ENCODE measurements at regions not wholly inside any gene's neighbourhood (a gene's known extent, or its start where the extent isn't known, plus 50 kb on each side); places are given as distances from the start of the nearest gene placed in this dataset.

GRCh38 chr4:175996206-175996605 lies 69.4 kb upstream of the WDR17 start:
- Histone ChIP-seq H3K27me3 (ENCODE audit: insufficient read depth) (peaks cover 2% of the 10 kb centered on the region; the same call in 1 of the 2 replicates), H3K9me3 (no peaks in the 10 kb centered on the region), H3K36me3 (replicated peaks in 1 of 2; ENCODE audit: control insufficient read depth in 1 of 2, insufficient read depth in 2 of 2, low read length in 1 of 2) (no peaks in the 10 kb centered on the region), H3K4me2 (no peak overlapping the region), H3K79me2 (ENCODE audit: insufficient read depth) (no peaks in the 10 kb centered on the region), H2AFZ (ENCODE audit: low read depth) (0 out of 2 replicates have a peak overlapping the region, but pooled peaks have one; percentile 43), H3K4me1 (ENCODE audit: control insufficient read depth in 1 of 2, insufficient read depth in 2 of 2, low read depth in 1 of 2, low read length in 1 of 2) (peaks cover 0 to under 1% of the 10 kb centered on the region in 2 experiments; a peak in 1 of 4 replicates), H4K20me1 (ENCODE audit: insufficient read depth) (no peaks in the 10 kb centered on the region), H3K9me2 (no peaks in the 10 kb centered on the region), H3K9ac (no peak overlapping the region), H3K4me3 (ENCODE audit: low read depth in 2 of 2, low read length in 1 of 2) (no peak overlapping the region), H3F3A (replicated peaks; ENCODE audit: insufficient read depth) (no peaks in the 10 kb centered on the region), H3K27ac (ENCODE audit: low read depth in 2 of 2, low read length in 1 of 2) (no peak overlapping the region)
- CTCF ChIA-PET = no interaction called here
- POLR2A ChIA-PET = no interaction called here
- TF ChIP-seq FOXJ3 (CRISPR knock-in tag; IDR thresholded peaks at IDR 0.05) (no peak), EZH2phosphoT487 (IDR thresholded peaks at IDR 0.05; ENCODE audit: borderline replicate concordance, low read depth) (no peak), MAX (IDR thresholded peaks at IDR 0.05; ENCODE audit: low read depth) (no peak), GATA2 (CRISPR knock-in tag; IDR thresholded peaks at IDR 0.05) (no peak), FOXM1 (IDR thresholded peaks at IDR 0.05; ENCODE audit: low read depth) (no peak), NFIC (IDR thresholded peaks at IDR 0.05; ENCODE audit: borderline replicate concordance) (no peak), GABPA (IDR thresholded peaks at IDR 0.05; ENCODE audit: low read depth) (no peak)
- no peak for DNase-seq

- no peak for DNase-seq
- no peaks in the 10 kb centered on the region for H3F3A ChIP-seq (replicated peaks; ENCODE audit: insufficient read depth)
- no peak overlapping the region for H3K9ac ChIP-seq
- TF ChIP-seq MXI1 (IDR thresholded peaks at IDR 0.05; ENCODE audit: low read depth, low read length) (no peak), IRF3 (IDR thresholded peaks at IDR 0.05; ENCODE audit: low read depth, low read length) (no peak), PBX3 (IDR thresholded peaks at IDR 0.05) (no peak), RAD21 (IDR thresholded peaks at IDR 0.05; ENCODE audit: low read length) (no peak), FOXJ3 (CRISPR knock-in tag; IDR thresholded peaks at IDR 0.05) (no peak), ZBTB33 (IDR thresholded peaks at IDR 0.05; ENCODE audit: borderline replicate concordance, low read depth) (no peak), TEAD4 (IDR thresholded peaks at IDR 0.05; ENCODE audit: borderline replicate concordance, insufficient read depth) (no peak)
- CTCF ChIA-PET = no interaction called here
- no peak overlapping the region for H3K4me3 ChIP-seq (ENCODE audit: low read depth in 2 of 2, low read length in 1 of 2)
- no peak overlapping the region for H3K27ac ChIP-seq (ENCODE audit: low read depth in 2 of 2, low read length in 1 of 2)
- POLR2A ChIA-PET = no interaction called here
- H3K36me3 ChIP-seq (replicated peaks in 1 of 2; ENCODE audit: control insufficient read depth in 1 of 2, insufficient read depth in 2 of 2, low read length in 1 of 2) = no peaks in the 10 kb centered on the region
- no peaks in the 10 kb centered on the region for H3K79me2 ChIP-seq (ENCODE audit: insufficient read depth)
- no peak overlapping the region for H3K4me2 ChIP-seq
- no peaks in the 10 kb centered on the region for H3K9me2 ChIP-seq
- 42% methylated on average over 2 of the region's 2 CpGs for WGBS (ENCODE audit: low lambda C conversion rate)
- peaks cover 0 to 8% of the 10 kb centered on the region in 2 experiments; a peak in 1 of 4 replicates for H3K4me1 ChIP-seq (ENCODE audit: control insufficient read depth in 1 of 2, insufficient read depth in 2 of 2, low read depth in 1 of 2, low read length in 1 of 2)
- no peak overlapping the region for H2AFZ ChIP-seq (ENCODE audit: low read depth)
- no peaks in the 10 kb centered on the region for H3K9me3 ChIP-seq
- peaks cover 9% of the 10 kb centered on the region; the same call in 1 of the 2 replicates for H3K27me3 ChIP-seq (ENCODE audit: insufficient read depth)
- H4K20me1 ChIP-seq (ENCODE audit: insufficient read depth) = no peaks in the 10 kb centered on the region
Measured at GRCh38 chr4:175997291-175997690, 68.3 kb upstream of the WDR17 start.

Data from SK-N-SH (cell line).